A673 (cell line): ENCODE measurements at regions not wholly inside any gene's neighbourhood (a gene's known extent, or its start where the extent isn't known, plus 50 kb on each side); places are given as distances from the start of the nearest gene placed in this dataset.
A peak's percentile ranks its signal among the peaks of the same experiment; 100 is the strongest.

Experiments
- BruUV-seq: library from RNA; stranded (reverse); fragments of 400-500 nt; replicated peaks from 2 replicates; lab custom pipeline; 2021; lab: Mats Ljungman, UMichigan
- CTCF ChIA-PET: fragments of 300-600 bp; sonication (Branson Sonifier 250); formaldehyde crosslinking; loops from one replicate; lab custom pipeline; 2022; ENCODE audit warnings: antibody characterized with exemption; lab: Charles Lee
- POLR2A ChIA-PET: fragments of 300-600 bp; sonication (Branson Sonifier 250); formaldehyde crosslinking; loops from one replicate; lab custom pipeline; 2022; ENCODE audit warnings: antibody characterized with exemption; ENCODE audit not compliant: low non-redundant PET; lab: Charles Lee
- DNase-seq: peaks from one replicate; pipeline ENCODE4 v3.0.0-alpha.2; 2015; ENCODE audit warnings: low spot score
- H3K27ac ChIP-seq: fragments of 200-600 bp; sonication (generic); 2 replicates; pipeline ENCODE4 v1.5.1; 2016; ENCODE audit warnings: mixed run types, low read depth, mild to moderate bottlenecking, mixed read lengths, antibody characterized with exemption, low read length; ENCODE audit not compliant: poor library complexity, severe bottlenecking
- H3K27me3 ChIP-seq: fragments of 200-600 bp; sonication (generic); replicated peaks from 2 replicates; pipeline ENCODE4 v1.6.1; 2017; ENCODE audit warnings: mixed run types, low read depth, mild to moderate bottlenecking, mixed read lengths, antibody characterized with exemption, low read length; ENCODE audit not compliant: insufficient read depth, poor library complexity
- H3K36me3 ChIP-seq: fragments of 200-600 bp; sonication (generic); 2 replicates; pipeline ENCODE4 v1.6.1; 2016; ENCODE audit warnings: mixed run types, mild to moderate bottlenecking, mixed read lengths, antibody characterized with exemption, low read length; ENCODE audit not compliant: insufficient read depth, poor library complexity, severe bottlenecking
- H3K4me1 ChIP-seq: fragments of 200-600 bp; sonication (generic); 2 replicates; pipeline ENCODE4 v1.6.1; 2017; ENCODE audit warnings: mixed run types, mild to moderate bottlenecking, mixed read lengths, antibody characterized with exemption, low read length; ENCODE audit not compliant: insufficient read depth, poor library complexity, severe bottlenecking
- H3K4me3 ChIP-seq: fragments of 200-600 bp; sonication (generic); 2 replicates; pipeline ENCODE4 v1.5.1; 2016; ENCODE audit warnings: low read depth, mixed run types, mild to moderate bottlenecking, mixed read lengths, low read length; ENCODE audit not compliant: poor library complexity, severe bottlenecking
- H3K9me3 ChIP-seq: fragments of 200-600 bp; sonication (generic); 2 replicates; pipeline ENCODE4 v1.6.1; 2016; ENCODE audit warnings: mixed run types, low read depth, mild to moderate bottlenecking, mixed read lengths, antibody characterized with exemption, low read length; ENCODE audit not compliant: poor library complexity, severe bottlenecking
- EZH2 ChIP-seq: fragments of 200-600 bp; sonication (generic); IDR thresholded peaks from 2 replicates; pipeline ENCODE4 v1.6.1; 2017; ENCODE audit warnings: borderline replicate concordance, low read depth, mild to moderate bottlenecking, mixed read lengths, antibody characterized with exemption, low read length; ENCODE audit not compliant: poor library complexity, severe bottlenecking
- intact Hi-C: fragments of 100-400 bp; cut with micrococcal nuclease; formaldehyde crosslinking; loops from one replicate; pipeline ENCODE4 v1.10.0; 2022; ENCODE audit not compliant: unreplicated experiment
- TF ChIP-seq, protein P1 (sequence below): fragments of 300-800, 200-600 bp; sonication (generic); conservative IDR thresholded peaks from 2 replicates; pipeline ENCODE4 v1.5.1; 2017; ENCODE audit warnings: low read depth, mild to moderate bottlenecking, antibody characterized with exemption, low read length, moderate library complexity, mixed read lengths

DNA sequence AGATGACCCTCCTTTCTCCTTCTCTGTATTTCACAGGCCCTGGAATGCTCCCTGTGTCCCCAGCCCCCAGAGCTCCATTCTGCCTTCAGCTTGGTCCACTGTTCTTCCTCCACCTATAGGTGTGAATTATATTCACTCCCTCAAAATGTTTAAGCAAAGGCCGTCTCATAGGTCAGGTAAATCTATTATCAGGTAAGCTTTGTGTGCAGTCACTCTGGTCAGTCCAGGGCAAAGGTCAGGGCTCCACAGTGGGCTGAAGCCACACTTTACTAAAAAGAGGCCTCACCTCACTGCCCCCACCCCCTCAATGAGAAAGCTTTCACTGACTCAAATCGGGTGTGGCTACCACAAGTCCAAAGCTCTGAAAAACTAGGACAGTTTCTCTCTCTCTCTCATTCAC lies 65.9 kb downstream of the DNTTIP2 start:
- H3K27ac ChIP-seq: no peak overlapping the region
- POLR2A ChIA-PET: no interaction called here

DNA sequence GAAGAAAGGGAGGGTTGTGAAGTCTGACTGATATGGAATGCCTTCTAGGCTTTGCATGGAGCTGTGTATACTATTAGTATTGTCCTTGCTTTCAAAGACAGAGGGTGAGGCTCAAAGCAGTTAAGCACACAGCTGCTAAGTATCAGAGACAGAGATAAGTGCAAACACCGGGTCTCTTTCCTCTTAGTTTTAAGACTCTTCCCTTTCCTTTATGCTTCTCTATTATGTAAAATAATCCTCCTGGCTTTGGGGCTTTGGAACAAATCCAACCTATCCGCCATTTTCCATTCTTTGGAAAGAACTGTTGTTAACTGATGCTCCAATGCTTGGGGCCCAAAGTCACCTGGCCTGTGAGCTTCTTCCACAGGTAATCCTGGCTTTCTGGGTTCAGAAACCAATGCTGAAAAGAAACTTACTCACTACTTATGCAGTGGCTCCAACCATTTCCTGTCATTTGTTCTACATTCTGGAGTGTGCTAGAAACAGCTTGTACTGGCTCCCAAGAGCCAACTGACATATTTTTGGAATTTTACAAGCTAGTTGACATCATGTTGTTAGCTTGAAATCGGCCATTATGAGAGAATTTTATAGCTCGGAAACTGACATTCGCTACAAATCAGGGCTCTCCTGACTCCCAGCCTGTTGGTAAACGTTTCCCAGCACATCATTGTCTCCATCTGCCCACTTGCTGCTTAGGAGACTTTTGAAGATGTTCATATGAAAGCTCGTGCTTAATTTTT lies 67.5 kb downstream of the DNTTIP2 start:
- no TSS peak for BruUV-seq
- no peak overlapping the region for H3K4me3 ChIP-seq
- intact Hi-C loops: loop anchor here (10.0 kb wide), 2 partner anchors 377 to 507 kb away; no protein-coding TSS in a partner anchor
- peaks cover 12% of the 10 kb centered on the region for H3K4me1 ChIP-seq
- POLR2A ChIA-PET: interaction anchor here (0.6 kb wide), 1 partner anchor 8 kb away, joined by 4 read pairs; no protein-coding TSS in a partner anchor
- peak overlapping the region; percentile 7 for H3K27ac ChIP-seq
- TF ChIP-seq EZH2: no peak
- TF ChIP-seq, protein P1, sequence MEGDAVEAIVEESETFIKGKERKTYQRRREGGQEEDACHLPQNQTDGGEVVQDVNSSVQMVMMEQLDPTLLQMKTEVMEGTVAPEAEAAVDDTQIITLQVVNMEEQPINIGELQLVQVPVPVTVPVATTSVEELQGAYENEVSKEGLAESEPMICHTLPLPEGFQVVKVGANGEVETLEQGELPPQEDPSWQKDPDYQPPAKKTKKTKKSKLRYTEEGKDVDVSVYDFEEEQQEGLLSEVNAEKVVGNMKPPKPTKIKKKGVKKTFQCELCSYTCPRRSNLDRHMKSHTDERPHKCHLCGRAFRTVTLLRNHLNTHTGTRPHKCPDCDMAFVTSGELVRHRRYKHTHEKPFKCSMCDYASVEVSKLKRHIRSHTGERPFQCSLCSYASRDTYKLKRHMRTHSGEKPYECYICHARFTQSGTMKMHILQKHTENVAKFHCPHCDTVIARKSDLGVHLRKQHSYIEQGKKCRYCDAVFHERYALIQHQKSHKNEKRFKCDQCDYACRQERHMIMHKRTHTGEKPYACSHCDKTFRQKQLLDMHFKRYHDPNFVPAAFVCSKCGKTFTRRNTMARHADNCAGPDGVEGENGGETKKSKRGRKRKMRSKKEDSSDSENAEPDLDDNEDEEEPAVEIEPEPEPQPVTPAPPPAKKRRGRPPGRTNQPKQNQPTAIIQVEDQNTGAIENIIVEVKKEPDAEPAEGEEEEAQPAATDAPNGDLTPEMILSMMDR: no peak
- CTCF ChIA-PET: interaction anchor here (4.5 kb wide), 1 partner anchor 183 kb away, joined by 55 read pairs; no protein-coding TSS in a partner anchor
- peak; percentile 42 for DNase-seq
- H3K36me3 ChIP-seq: no peaks in the 10 kb centered on the region
- H3K27me3 ChIP-seq: no peaks in the 10 kb centered on the region
- peaks cover 6% of the 10 kb centered on the region for H3K9me3 ChIP-seq

More for the DNA sequence above, 65.9 kb downstream of the DNTTIP2 start:
- H3K4me3 ChIP-seq: no peak overlapping the region
- DNase-seq: no peak
- intact Hi-C loops: loop anchor here (10.0 kb wide), 2 partner anchors 378 to 508 kb away; no protein-coding TSS in a partner anchor
- TF ChIP-seq EZH2: no peak
- TF ChIP-seq, protein P1: no peak
- peaks cover 18% of the 10 kb centered on the region for H3K4me1 ChIP-seq
- H3K36me3 ChIP-seq: no peaks in the 10 kb centered on the region
- H3K27me3 ChIP-seq: no peaks in the 10 kb centered on the region
- CTCF ChIA-PET: interaction anchor here (0.7 to 4.5 kb wide), 2 partner anchors 184 to 765 kb away, joined by 3 to 55 read pairs; no protein-coding TSS in a partner anchor
- H3K9me3 ChIP-seq: peaks cover 4% of the 10 kb centered on the region
- BruUV-seq: no TSS peak

- no peaks in the 10 kb centered on the region for H3K36me3 ChIP-seq
- peaks cover 11% of the 10 kb centered on the region for H3K4me1 ChIP-seq
- no peak overlapping the region for H3K27ac ChIP-seq
- TF ChIP-seq EZH2: no peak
- TF ChIP-seq, protein P1: no peak
- BruUV-seq: no TSS peak
- no peak overlapping the region for H3K4me3 ChIP-seq
- peaks cover 6% of the 10 kb centered on the region for H3K9me3 ChIP-seq
- no peak for DNase-seq
- ChIA-PET POLR2A (no interaction called here), CTCF (no interaction called here)
- H3K27me3 ChIP-seq: no peaks in the 10 kb centered on the region
- intact Hi-C loops: loop anchor here (10.0 kb wide), 2 partner anchors 376 to 506 kb away; no protein-coding TSS in a partner anchor
Observed at GRCh38 chr1:93810316-93810715, 68.7 kb downstream of the DNTTIP2 start.
